SK-N-DZ (cell line): ENCODE measurements at regions not wholly inside any gene's neighbourhood (a gene's known extent, or its start where the extent isn't known, plus 50 kb on each side); places are given as distances from the start of the nearest gene placed in this dataset.

Source experiments
- DNase-seq: peaks from one replicate; pipeline ENCODE4 v3.0.0-alpha.2; 2015; ENCODE audit warnings: low spot score
- small RNA-seq, 2 experiments: library from RNA; depleted of rRNA; stranded (forward); fragments of <200 nt; gene quantifications; one replicate each; pipeline ENCODE3, GENCODE V24; 2014

DNA sequence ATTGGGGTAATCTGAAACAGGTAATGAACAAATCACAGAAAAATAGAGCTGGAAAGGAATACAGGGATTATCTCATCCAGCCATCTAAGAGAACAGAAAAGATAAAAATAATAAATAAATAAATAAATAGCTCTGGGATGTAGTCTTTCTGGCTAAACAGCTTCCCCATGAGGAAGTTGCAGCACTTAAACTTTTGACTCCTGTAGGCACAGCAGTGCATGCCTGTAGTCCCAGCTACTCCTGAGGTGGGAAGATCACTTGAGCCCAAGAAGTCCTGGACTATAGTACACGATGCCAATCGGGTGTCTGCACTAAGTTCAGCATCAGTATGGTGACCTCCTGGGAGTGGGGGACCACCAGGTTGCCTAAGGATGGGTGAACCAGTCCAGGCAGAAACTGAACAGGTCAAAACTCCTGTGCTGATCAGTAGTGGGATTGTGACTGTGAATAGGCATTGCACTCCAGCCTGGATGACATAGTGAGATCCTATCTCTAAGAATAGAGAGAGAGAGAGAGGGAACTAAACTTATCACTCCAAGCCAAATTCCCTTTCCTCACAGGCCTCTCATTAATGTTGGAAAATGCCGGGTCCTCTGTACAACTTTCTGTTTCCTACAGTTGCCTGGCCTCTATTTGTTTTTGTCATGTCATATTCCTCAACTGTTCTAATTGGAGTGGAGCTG lies 61.7 kb upstream of the CDK13 start:
- DNase-seq: no peak

DNA sequence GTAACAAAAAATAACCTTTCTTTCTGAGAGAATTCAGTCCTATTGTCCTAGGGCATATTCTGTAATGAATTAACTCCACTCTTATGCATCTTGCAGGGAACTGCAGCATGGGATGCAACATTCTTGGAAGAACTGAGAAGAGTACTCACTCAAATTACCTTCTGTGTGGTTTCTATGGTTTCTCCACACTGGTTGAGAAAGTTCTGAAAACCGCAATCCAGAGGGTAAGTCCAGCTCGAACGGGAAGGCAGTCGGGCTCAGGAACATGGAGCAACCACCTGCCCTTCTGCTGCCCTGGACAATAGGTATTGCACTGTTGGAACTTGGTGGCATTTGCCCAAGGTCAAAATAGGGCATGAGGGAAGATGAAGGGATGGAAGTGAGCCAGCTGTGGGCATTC lies 59.6 kb upstream of the CDK13 start:
- DNase-seq: no peak

DNA sequence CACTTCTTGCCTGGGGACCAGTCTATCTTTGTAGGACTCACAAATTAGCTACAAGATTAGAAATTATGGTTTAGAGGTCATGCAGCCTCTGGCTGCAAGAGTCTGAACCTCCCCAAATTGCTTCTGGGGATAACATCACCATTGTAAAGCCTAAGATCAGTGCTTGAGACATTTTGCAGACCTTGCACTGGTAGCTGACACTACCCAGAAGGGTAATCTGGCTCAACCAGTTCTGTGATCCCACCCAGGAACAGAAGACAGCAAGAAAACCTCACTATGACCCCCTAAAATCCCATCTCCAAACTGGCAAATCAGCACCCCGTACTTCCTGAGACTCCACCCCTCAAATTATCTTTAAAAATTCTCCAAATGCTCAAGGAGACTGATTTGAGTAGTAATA lies 58.2 kb upstream of the CDK13 start:
- DNase-seq: no peak

DNA sequence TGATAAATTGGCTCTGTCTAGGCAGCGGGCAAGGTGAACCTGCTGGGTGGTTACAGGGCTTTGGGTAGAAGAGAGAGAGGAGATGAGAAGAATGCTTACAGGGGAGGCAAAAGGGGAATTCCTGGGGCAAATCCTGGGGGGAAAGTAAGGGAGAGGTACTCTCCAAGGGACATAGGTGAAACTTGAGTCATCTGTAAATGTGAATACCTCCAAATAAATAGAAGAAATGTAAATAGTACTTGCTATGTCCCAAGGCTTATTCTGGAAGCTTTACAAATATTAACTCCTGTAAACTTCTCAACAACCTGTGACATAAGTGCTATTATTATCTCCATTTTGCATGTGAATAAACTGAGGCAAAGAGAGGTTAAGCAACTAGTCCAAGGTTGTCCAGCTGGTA lies 57.7 kb upstream of the CDK13 start:
- DNase-seq: no peak

DNA sequence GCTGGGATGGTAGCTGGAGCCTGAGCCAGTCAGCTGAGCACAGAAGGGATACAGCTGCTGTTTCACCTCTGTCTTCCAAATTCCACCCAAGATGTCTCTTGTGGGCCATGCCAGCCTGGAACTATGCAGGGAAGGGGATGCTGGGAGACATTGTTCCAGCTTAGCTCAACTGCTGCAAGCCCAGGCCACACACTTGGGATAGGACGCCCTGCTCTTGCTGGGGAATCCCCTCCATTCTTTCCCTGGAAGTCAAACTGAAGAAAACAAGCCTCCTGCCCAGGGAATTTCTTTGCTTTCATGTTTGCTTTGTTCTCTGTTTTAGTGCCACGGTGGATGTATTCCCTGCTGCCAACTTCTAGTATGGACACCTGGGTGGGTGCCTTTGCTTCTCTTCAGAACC lies 55.2 kb upstream of the CDK13 start:
- no peak for DNase-seq

DNA sequence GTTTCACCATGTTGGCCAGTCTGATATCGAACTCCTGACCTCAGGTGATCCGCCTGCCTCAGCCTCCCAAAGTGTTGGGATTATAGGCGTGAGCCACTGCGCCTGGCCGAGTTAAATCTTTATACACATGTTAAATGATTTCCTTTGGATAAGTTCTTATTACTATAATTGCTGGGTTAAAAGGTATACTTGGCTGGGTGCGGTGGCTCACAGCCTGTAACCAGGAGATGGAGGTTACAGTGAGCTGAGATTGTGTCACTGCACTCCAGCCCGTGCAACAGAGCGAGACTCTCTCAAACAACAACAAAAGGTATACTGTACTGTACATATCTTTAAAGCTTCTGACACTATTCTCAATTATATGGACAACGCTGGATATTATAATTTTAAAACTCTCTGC lies 53.2 kb upstream of the CDK13 start:
- no peak for DNase-seq

DNA sequence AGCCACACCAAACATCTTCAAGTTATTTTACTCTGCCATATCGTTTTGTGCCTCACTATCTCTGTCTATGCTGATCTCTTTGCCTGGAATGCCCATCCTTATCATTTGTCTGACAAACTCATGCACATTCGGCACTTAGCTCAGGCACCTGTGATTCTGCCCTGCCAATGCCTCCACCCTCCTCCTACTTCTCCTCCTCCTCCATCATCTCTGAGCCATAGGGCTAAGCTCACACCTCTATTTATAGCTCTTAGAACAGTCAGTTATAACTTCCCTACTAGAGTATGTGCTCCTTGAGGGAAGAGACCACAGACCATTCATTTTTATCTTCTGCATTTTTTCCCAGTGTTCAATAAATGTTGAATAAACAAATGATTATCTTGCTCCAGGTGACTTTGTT lies 51.2 kb upstream of the CDK13 start:
- no peak for DNase-seq

Small RNAs in the stretch of these regions (small RNA-seq; reads per million reads assigned to genes)
- gene RN7SL496P (0 to 0.04 reads per million in 2 experiments), gene RNU6-719P (0 reads per million in 2 experiments)
